ENCODE measurements at regions not wholly inside any gene's neighbourhood (a gene's known extent, or its start where the extent isn't known, plus 50 kb on each side); places are given as distances from the start of the nearest gene placed in this dataset.

DNA sequence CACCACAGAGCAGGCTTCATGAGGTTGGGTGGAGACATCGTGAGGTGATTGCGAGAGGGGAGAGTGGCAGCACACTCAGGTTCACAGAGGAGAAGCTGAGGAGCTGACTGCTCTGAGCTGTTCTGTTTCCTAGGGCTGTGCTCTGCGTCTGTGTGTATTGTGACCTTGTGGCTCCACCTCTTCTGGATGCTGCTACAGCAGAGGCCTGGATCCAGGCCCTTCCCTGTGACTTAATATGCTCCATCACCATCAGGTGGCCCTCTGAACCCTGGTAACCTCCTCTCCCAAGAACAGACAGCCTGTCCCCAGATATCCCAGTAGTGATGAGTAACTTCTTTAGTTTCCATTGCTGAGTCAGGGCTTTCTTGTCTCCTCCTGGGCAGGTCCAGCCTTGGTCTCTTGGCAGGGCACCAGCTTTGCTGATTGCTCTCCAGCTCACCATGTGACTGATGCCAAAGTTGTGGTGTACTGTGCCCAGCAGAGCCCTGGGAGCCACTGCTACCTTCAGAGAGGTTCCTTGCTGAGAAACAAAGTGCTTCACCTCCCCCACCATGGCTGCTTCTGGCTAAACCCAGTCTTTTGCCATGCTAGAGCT lies 212.8 kb upstream of the CHD1 start:
- H3K9ac ChIP-seq (ENCODE audit: insufficient read length) = no peak overlapping the region
- no peak for DNase-seq (ENCODE audit: low read depth, low spot score)
- TF ChIP-seq EZH2 (IDR thresholded peaks at IDR 0.05) = no peak
- TF ChIP-seq POLR2AphosphoS5 (IDR thresholded peaks at IDR 0.05; ENCODE audit: borderline replicate concordance, low read depth, low read length) = no peak
- no peak overlapping the region for H3K27ac ChIP-seq
- H3K4me3 ChIP-seq = no peak overlapping the region
- no peaks in the 10 kb centered on the region for H3K9me3 ChIP-seq (ENCODE audit: low read depth, low read length)
- no peaks in the 10 kb centered on the region for H3K36me3 ChIP-seq (ENCODE audit: insufficient read depth, low read length)

DNA sequence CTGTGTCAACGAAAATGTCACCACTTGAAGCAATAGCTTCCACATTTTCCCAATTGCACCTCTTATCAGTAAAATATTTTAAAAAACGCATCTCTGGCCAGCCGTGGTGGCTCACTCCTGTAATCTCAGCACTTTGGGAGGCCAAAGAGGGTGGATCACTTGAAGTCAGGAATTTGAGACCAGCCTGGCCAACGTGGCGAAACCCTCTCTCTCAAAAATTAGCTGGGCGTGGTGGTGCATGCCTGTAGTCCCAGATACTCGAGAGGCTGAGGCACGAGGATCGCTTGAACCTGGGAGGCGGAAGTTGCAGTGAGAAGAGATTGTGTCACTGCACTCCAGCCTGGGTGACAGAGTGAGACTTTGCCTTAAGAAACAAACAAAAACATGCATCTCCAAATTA lies 210.1 kb upstream of the CHD1 start:
- no peak for DNase-seq (ENCODE audit: low read depth, low spot score)
- Histone ChIP-seq H3K9me3 (ENCODE audit: low read depth, low read length) (no peaks in the 10 kb centered on the region), H3K9ac (ENCODE audit: insufficient read length) (no peak overlapping the region), H3K36me3 (ENCODE audit: insufficient read depth, low read length) (no peaks in the 10 kb centered on the region), H3K4me3 (no peak overlapping the region), H3K27ac (no peak overlapping the region)
- TF ChIP-seq FOXP2 (optimal IDR thresholded peaks at IDR 0.05; ENCODE audit: control extremely low read depth, extremely low read length, insufficient read depth) (no peak), EZH2 (IDR thresholded peaks at IDR 0.05) (no peak), POLR2AphosphoS5 (IDR thresholded peaks at IDR 0.05; ENCODE audit: borderline replicate concordance, low read depth, low read length) (no peak)

DNA sequence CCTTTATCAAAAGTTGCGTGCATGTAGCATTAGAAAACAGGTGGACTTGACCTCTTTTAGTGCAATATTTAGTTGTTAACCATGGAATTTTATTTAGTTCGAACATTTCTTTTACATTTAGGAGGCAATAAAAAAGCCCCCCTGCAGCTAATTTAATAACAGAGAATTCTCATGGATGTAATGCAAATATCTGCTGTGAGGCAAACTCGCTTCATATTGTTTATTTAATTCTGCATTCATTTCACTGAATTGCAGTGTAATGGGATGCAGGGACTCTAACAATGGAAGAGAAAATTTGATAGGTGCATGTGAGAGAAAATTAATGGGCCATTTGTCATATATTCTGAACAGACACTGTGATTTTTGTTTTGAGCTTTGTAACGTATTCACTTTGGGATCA lies 205.1 kb upstream of the CHD1 start:
- H3K4me3 ChIP-seq = no peak overlapping the region
- H3K36me3 ChIP-seq (ENCODE audit: insufficient read depth, low read length) = no peaks in the 10 kb centered on the region
- DNase-seq (ENCODE audit: low read depth, low spot score) = no peak
- no peak overlapping the region for H3K27ac ChIP-seq
- H3K9ac ChIP-seq (ENCODE audit: insufficient read length) = no peak overlapping the region
- TF ChIP-seq EZH2 (IDR thresholded peaks at IDR 0.05) (no peak), POLR2AphosphoS5 (IDR thresholded peaks at IDR 0.05; ENCODE audit: borderline replicate concordance, low read depth, low read length) (no peak), FOXP2 (optimal IDR thresholded peaks at IDR 0.05; ENCODE audit: control extremely low read depth, extremely low read length, insufficient read depth) (no peak)
- H3K9me3 ChIP-seq (ENCODE audit: low read depth, low read length) = no peaks in the 10 kb centered on the region

DNA sequence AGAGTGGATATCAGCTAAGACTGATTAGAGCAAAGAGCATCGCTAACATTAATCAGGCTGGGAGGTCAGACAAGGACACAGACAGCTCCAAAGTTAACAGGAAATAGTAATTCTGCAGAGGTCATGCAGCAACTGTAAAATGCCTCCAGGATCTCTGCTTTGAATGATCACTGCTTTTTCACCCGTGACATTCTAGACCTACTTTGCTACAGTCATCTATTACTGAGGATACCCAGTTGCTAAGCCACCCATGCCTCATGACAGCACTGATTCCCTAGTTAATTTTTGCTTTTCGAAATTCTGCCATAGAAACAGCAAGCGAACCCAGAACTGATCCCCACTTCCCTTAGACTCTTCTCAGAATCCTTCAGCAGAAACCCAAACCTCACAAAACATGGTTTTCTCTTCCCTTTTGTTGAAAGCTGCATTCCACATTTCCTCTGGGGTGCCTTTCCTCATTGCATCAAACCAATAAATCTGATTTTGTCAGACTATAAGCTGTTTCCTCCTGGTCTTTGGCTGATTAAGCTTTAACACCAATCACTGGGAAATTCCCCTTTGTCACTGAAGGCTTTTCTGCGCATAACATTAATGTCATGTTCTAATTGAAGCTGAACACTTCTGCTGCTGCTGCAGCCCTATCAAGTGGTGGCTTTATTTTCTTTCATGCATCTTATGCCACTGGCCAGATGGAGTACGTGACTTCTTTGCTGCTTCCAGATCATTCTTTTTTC lies 201.1 kb upstream of the CHD1 start:
- Histone ChIP-seq H3K9me3 (ENCODE audit: low read depth, low read length) (no peaks in the 10 kb centered on the region), H3K4me3 (peak overlapping the region; percentile 67), H3K36me3 (ENCODE audit: insufficient read depth, low read length) (no peaks in the 10 kb centered on the region), H3K27ac (peak overlapping the region; percentile 82), H3K9ac (ENCODE audit: insufficient read length) (peak overlapping the region; percentile 9)
- TF ChIP-seq EZH2 (IDR thresholded peaks at IDR 0.05) = no peak
- no peak for TF ChIP-seq FOXP2 (optimal IDR thresholded peaks at IDR 0.05; ENCODE audit: control extremely low read depth, extremely low read length, insufficient read depth)
- TF ChIP-seq POLR2AphosphoS5 (IDR thresholded peaks at IDR 0.05; ENCODE audit: borderline replicate concordance, low read depth, low read length) = no peak
- DNase-seq (ENCODE audit: low read depth, low spot score) = peak; percentile 28

DNA sequence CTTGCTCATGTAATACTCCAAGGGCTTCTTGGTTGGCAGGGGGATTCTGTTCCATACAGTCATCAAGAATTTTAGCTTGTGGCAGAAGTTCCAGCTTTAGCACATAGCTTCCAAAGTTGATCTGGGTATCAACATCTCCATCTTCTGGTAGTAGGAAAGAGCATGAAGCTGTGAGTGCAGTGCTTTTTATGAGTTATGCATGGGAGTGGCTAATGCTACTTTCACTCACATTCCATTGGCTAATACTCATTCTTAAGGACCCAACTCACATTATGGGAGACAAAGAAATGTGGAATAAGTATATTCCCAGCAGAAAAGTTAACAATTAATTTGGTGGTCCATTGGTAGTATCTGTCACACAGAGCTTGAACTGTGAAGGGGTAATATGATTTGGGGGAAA lies 194.2 kb upstream of the CHD1 start:
- H3K4me3 ChIP-seq = no peak overlapping the region
- H3K9ac ChIP-seq (ENCODE audit: insufficient read length) = no peak overlapping the region
- TF ChIP-seq POLR2AphosphoS5 (IDR thresholded peaks at IDR 0.05; ENCODE audit: borderline replicate concordance, low read depth, low read length) (no peak), EZH2 (IDR thresholded peaks at IDR 0.05) (no peak), FOXP2 (optimal IDR thresholded peaks at IDR 0.05; ENCODE audit: control extremely low read depth, extremely low read length, insufficient read depth) (no peak)
- H3K27ac ChIP-seq = no peak overlapping the region
- H3K9me3 ChIP-seq (ENCODE audit: low read depth, low read length) = no peaks in the 10 kb centered on the region
- H3K36me3 ChIP-seq (ENCODE audit: insufficient read depth, low read length) = no peaks in the 10 kb centered on the region
- DNase-seq (ENCODE audit: low read depth, low spot score) = no peak

DNA sequence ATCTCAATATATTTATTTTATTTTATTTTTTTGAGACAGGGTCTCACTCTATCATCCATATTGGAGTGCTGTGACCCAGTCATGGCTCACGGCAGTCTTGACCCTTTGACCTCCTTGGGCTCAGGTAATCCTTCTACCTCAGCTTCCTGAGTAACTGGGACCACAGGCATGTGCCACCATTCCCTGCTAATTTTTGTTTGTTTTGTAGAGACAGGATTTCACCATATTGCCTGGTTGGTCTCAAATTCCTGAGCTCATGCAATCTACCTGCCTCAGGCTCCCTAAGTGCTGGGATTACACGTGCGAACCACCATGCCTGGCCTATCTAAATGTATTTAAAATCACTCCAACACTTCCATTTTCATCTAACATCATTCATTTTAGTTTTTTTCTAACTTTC lies 190.5 kb upstream of the CHD1 start:
- Histone ChIP-seq H3K36me3 (ENCODE audit: insufficient read depth, low read length) (no peaks in the 10 kb centered on the region), H3K27ac (no peak overlapping the region), H3K9me3 (ENCODE audit: low read depth, low read length) (no peaks in the 10 kb centered on the region), H3K4me3 (no peak overlapping the region), H3K9ac (ENCODE audit: insufficient read length) (no peak overlapping the region)
- TF ChIP-seq FOXP2 (optimal IDR thresholded peaks at IDR 0.05; ENCODE audit: control extremely low read depth, extremely low read length, insufficient read depth) = no peak
- TF ChIP-seq POLR2AphosphoS5 (IDR thresholded peaks at IDR 0.05; ENCODE audit: borderline replicate concordance, low read depth, low read length) = no peak
- no peak for TF ChIP-seq EZH2 (IDR thresholded peaks at IDR 0.05)
- DNase-seq (ENCODE audit: low read depth, low spot score) = no peak

DNA sequence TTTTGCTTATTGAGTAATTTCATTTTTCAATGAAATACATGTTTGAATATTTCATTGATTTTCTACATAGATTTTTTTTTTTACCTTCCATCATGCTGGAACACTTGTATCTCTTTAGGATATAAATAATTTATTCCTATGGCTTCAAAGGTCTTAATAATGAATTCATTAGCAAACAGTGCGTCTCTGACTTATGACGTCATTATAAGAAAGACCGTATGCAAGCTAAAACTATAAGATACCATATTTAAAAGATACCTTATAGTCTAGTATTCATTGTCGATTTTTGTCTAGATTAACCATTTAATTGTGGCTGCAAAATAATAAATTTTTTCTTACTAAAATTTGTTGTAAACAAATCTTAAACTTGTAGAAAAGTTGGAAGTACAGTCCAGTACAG lies 187.7 kb upstream of the CHD1 start:
- no peak overlapping the region for H3K27ac ChIP-seq
- TF ChIP-seq POLR2AphosphoS5 (IDR thresholded peaks at IDR 0.05; ENCODE audit: borderline replicate concordance, low read depth, low read length) (no peak), FOXP2 (optimal IDR thresholded peaks at IDR 0.05; ENCODE audit: control extremely low read depth, extremely low read length, insufficient read depth) (no peak), EZH2 (IDR thresholded peaks at IDR 0.05) (no peak)
- no peak overlapping the region for H3K4me3 ChIP-seq

DNA sequence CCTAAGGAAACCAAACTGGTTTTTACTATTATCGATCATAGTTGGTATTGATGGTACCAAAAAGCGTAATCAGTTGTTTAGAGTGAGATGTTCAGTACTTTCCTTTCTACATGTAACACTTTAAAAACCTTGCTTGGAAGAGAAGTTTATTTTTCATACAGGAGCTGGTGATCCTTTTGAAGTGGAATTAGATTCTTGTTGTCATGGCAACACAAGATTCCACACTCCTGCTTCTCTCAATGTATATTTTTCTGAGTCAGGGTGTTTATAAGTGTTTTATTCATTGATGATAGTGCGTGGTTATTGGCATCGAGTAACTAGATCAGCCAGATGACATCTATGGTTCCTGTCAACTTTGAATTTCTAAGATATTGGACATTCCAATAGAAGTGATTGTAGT lies 181.1 kb upstream of the CHD1 start:
- H3K4me3 ChIP-seq = no peak overlapping the region
- H3K36me3 ChIP-seq (ENCODE audit: insufficient read depth, low read length) = no peaks in the 10 kb centered on the region
- DNase-seq (ENCODE audit: low read depth, low spot score) = no peak
- TF ChIP-seq EZH2 (IDR thresholded peaks at IDR 0.05) (no peak), POLR2AphosphoS5 (IDR thresholded peaks at IDR 0.05; ENCODE audit: borderline replicate concordance, low read depth, low read length) (no peak), FOXP2 (optimal IDR thresholded peaks at IDR 0.05; ENCODE audit: control extremely low read depth, extremely low read length, insufficient read depth) (no peak)
- H3K9ac ChIP-seq (ENCODE audit: insufficient read length) = no peak overlapping the region
- no peak overlapping the region for H3K27ac ChIP-seq
- no peaks in the 10 kb centered on the region for H3K9me3 ChIP-seq (ENCODE audit: low read depth, low read length)

More for the DNA sequence above, 187.7 kb upstream of the CHD1 start:
- no peaks in the 10 kb centered on the region for H3K36me3 ChIP-seq (ENCODE audit: insufficient read depth, low read length)
- DNase-seq (ENCODE audit: low read depth, low spot score) = no peak
- H3K9me3 ChIP-seq (ENCODE audit: low read depth, low read length) = no peaks in the 10 kb centered on the region
- no peak overlapping the region for H3K9ac ChIP-seq (ENCODE audit: insufficient read length)
